Right ventricle myocardium superior (tissue), 1 donor: ENCODE measurements at regions not wholly inside any gene's neighbourhood (a gene's known extent, or its start where the extent isn't known, plus 50 kb on each side); places are given as distances from the start of the nearest gene placed in this dataset.

Source experiments
- ATAC-seq: fragments of 200-7000 bp; cut with Tn5 transposase; one replicate; pipeline ENCODE4 v1.9.1; 2020; ENCODE audit warnings: mild to moderate bottlenecking; ENCODE audit not compliant: poor library complexity
- DNase-seq: peaks from one replicate; pipeline ENCODE4 v3.0.0-alpha.2; 2020
- intact Hi-C: fragments of 100-400 bp; cut with DNase I; formaldehyde crosslinking; loops from one replicate; pipeline ENCODE4 v1.11.2; 2022
- donor health status: DM: no; HTN: yes; CAD: no; lungs with severe emphysema.

DNA sequence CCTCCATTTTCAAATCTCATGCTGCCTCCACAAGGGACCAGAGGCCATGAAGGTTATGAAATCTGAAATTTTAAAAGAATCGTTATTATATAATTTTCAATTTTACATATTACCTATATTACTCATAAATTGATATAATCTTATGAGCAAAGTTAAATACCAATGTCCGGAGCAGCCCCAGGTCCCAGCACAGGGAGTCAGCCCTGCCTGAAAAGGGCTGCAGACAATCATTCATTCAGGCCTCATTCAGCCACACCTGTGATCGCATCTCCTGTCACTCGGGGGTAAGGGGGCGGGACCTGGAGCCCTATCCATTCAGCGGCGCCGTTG lies 172.5 kb downstream of the AHSP start:
- intact Hi-C loops: no loop called here
- ATAC-seq: no peak
- no peak for DNase-seq

DNA sequence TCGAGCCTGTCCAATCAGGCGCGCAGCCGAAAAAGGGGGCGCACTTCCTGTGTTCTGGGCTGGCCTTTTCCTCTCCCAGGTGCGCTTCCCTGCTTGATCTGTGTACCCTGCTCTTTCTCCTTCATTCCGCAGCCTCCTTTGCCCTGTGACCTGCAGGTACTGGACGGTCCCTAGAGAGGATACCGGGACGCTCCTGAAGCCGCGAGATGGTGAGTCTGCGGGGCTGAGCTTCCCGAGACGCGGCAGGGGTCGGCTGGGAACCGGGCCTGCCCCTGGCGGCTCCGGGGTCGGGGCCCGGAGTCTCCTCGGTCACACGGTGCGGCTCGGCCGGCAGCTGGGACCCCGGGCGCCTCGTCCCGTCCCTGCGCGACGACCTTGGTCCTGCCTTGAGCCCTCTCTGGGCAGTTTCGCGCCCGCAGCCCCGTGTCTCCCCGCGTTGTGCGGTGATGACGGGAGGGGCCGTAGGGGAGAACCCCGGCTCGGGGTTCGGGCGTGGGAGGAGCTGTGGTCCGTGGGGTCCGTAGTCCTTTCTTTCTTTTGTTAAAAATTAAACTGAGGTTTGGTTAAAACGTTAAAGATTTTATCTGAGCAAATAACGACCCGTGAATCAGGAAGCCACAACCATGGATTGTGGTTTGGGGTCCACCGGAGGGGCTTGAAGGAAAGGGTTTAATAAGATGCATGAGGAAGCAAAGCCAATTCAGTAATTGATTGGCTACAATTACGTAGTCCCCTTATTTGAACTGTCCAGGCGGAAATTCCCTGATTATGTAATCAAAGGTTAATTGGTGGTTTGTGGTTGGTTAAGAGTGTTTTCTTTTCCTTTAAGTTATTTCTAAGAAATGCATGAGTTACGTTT lies 172.8 kb upstream of the ZNF267 start:
- DNase-seq (peak; percentile 91), ATAC-seq (peak; percentile 98)
- intact Hi-C loops: no loop called here

GRCh38 chr16:31701734-31702133 lies 171.9 kb upstream of the ZNF267 start:
- ATAC-seq (no peak), DNase-seq (no peak)
- intact Hi-C loops: no loop called here

- intact Hi-C loops: no loop called here
Measured at GRCh38 chr16:31702796-31703195, 170.8 kb upstream of the ZNF267 start.

DNA sequence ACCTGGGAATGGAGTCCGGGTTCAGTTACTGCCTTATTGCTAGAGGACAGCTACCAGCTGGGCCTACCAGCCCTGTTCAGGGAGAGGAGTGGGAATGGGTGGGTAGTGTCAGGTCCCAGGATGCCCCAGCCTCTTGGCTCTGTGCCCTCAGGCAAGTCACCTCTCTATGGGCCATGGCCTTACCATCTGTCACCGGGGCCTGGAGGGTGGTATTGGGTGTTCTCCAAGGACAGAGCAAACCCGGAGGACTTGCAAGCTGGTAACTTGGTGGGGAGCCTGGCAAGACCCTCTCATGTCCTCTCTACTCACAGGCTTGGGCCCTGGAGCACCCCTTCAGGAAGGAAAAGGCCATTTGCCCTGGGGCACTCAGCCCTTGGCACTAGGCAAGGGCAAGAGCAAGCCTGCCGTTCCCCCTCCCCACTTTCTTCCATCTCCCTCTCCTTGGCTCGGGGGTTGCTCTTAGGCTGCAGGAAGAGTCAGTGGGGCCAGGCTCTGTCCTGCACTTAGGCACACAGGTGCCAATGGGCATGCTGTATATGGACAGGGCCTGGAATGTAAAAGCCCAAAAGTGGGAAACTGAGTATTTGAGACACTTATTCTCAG lies 170.0 kb upstream of the ZNF267 start:
- intact Hi-C loops: no loop called here
- ATAC-seq (no peak), DNase-seq (no peak)

More at GRCh38 chr16:31702796-31703195, 170.8 kb upstream of the ZNF267 start:
- no peak for DNase-seq
- ATAC-seq: no peak

GRCh38 chr16:31704138-31704537 lies 169.5 kb upstream of the ZNF267 start:
- intact Hi-C loops: no loop called here
- DNase-seq: no peak
- ATAC-seq: no peak

DNA sequence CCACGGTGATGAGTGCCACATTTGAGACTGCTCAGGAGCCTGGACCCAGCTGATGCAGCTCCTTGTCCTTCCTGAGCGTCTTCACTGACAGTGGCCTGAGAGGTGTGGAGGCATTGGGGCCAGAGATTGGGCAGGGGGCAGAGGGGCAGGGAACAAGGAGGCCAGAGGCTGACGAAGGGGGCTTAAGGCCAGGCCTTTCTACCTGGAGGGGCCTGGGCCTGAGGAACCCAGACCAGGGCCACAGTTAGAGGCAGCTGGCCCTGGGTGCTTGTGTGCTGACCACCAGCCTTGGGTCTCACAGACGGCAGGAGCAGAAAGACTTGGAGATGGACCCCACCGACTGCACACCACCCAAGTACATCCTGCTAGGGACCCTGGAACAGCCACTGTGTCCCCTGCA lies 168.2 kb upstream of the ZNF267 start:
- intact Hi-C loops: no loop called here
- ATAC-seq: no peak
- DNase-seq: no peak

DNA sequence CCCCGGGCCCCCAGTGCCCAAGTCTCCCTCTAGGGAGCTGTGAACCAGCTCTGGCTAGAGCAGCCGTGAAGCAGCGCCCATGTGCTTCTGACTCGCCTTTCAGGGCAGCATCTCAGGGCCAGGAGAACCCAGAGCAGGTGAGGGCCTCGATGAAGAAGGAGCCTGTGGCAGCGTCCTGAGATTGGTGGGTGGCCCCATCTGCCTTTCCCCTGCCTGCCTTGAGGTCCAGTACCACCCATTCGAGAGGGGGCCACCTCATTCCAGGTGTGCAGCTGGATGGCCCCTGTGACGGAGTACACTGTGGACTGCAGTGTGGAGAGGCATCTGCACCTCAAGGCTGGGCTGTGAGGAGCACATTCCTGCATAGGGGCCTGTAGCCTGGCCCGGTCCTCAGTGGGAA lies 167.3 kb upstream of the ZNF267 start:
- DNase-seq (no peak), ATAC-seq (no peak)
- intact Hi-C loops: no loop called here

DNA sequence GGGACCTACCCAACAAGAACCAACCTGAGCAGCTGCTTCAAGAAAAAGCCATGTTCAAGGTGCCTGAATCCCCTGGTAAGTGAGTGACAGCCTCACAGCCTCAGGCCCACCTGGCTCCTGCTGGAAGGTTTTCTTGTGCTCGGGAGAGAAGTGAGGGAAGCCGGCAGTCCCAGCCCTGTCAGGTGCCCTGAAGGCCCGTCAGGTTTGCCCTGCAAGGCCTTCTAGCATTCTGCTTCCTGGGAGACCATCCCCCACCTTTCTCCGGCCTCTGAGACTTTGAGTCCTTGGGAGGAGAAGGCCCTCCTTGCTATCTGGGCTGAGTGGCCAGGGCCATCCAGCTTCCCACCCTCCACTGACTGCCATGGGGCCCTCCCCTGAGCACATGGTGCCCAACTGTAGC lies 166.7 kb upstream of the ZNF267 start:
- intact Hi-C loops: no loop called here
- no peak for ATAC-seq
- DNase-seq: no peak

DNA sequence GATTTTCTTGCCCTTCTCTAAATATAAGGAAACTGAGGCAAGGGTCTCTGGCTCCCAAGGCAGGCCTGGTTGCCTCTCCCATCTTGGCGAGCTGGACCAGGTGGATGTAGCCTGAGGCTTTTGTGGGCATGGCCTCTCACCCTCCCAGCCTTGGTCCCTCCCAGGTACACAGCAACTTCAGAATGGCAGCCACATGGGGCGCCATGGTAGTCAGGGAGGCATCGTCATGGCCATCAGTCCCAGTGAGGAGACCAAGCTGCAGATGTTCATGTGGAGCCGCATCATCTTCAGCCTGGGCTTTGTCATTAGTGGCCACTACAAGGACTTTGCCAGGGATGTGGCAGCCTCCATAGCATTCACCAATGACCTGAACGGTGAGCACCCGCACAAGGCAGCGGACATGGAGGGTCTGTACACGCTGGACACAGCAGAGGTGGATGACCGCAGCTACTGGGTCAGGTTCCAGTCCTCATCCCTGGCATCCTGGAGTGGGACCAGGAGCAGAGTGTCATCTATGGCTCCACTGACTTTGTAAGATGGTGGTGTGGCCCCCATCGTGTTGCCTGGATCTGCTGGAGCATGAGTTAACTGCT lies 165.8 kb upstream of the ZNF267 start:
- no peak for ATAC-seq
- no peak for DNase-seq
- intact Hi-C loops: no loop called here

DNA sequence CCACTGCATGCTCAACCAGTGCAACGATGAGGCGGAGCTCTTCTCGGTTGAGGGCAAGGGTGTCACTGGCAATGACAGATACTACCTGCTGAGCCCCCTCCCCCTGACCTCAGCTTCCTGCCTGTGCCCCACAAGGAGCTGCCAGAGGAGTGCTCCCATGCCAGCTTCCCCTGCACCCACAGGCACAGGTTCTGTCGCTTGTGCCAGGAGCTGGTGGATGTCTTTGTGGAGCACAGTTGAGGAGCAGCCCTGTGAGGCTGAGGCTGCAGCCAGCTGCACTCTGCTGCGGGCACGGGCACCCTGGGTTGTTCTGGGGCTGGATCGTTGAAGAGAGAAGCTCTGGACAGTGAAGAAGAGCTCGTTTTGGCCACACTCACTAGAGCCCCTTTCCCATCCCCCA lies 165.3 kb upstream of the ZNF267 start:
- intact Hi-C loops: no loop called here

DNA sequence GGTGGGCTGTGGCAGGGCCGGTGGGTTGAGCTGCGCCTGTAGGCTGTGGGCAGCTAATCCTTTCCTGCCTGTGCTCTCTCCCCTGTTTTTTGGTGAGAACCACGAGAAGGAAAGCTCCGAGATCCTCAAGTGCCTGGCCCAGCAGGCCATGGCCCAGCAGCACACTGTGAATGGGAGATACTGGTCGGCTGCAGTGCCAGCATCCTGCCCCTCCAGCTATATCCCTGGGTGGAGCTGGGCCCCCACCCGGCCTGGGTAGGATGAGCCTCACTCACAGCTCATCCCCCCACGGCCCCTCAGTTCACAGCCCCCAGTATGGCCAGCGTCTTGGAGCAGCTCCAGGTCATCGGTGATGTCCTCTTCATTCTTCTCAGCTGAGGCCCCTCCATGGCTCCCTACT lies 164.4 kb upstream of the ZNF267 start:
- ATAC-seq: no peak
- no peak for DNase-seq
- intact Hi-C loops: no loop called here

More for the DNA sequence above, 165.3 kb upstream of the ZNF267 start:
- DNase-seq: no peak
- ATAC-seq: no peak

- no peak for DNase-seq
- intact Hi-C loops: loop anchor here (10.0 kb wide), 1 partner anchor 165 kb away; the partner anchor contains the start of gene ZNF267
- ATAC-seq: no peak
Measured at GRCh38 chr16:31710134-31710533, 163.5 kb upstream of the ZNF267 start.

- intact Hi-C loops: loop anchor here (10.0 kb wide), 1 partner anchor 164 kb away; the partner anchor contains the start of gene ZNF267
- DNase-seq (no peak), ATAC-seq (no peak)
Measured at GRCh38 chr16:31710880-31711279, 162.7 kb upstream of the ZNF267 start.

GRCh38 chr16:31711344-31711845 lies 162.2 kb upstream of the ZNF267 start:
- ATAC-seq (no peak), DNase-seq (no peak)
- intact Hi-C loops: loop anchor here (10.0 kb wide), 1 partner anchor 163 kb away; the partner anchor contains the start of gene ZNF267

DNA sequence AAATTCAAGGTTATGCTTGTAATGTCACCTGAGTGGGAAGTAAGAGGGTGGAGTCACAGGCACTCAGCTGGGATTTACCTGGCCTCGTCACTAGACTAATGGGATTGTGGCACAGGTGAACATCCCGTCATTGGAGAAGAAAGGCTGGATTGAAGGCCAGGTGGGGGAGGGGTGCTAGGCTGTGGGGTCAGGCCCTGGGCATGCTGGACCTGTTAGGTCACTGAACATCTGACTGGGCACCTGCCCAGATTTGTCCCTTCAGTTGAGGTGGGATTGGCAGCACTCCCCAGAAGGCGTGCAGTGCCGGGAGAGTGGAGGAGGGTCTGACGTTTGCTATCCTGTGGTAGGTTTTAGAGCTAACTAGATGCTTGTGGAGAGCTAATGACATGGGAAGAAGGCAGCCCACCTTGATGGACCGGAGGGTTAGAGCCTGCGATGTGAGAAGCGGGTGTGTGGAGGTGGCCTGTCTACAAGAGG lies 161.5 kb upstream of the ZNF267 start:
- intact Hi-C loops: loop anchor here (10.0 kb wide), 1 partner anchor 163 kb away; the partner anchor contains the start of gene ZNF267
- DNase-seq (no peak), ATAC-seq (no peak)

GRCh38 chr16:31713071-31713944 lies 160.3 kb upstream of the ZNF267 start:
- peak; percentile 98 for ATAC-seq
- intact Hi-C loops: loop anchor here (10.0 kb wide), 1 partner anchor 161 kb away; the partner anchor contains the start of gene ZNF267
- peak; percentile 96 for DNase-seq
